HG03469 (cell line): ENCODE measurements at regions not wholly inside any gene's neighbourhood (a gene's known extent, or its start where the extent isn't known, plus 50 kb on each side); places are given as distances from the start of the nearest gene placed in this dataset.
"Not testable (repeated sequence)": the region's sequence is repeated elsewhere in the genome, so short reads cannot be mapped to it uniquely, and the experiment has no call there.

ENCODE experiments used
- ATAC-seq: cut with Tn5 transposase; IDR thresholded peaks from one replicate; pipeline ENCODE4 v1.9.1; 2021; ENCODE audit warnings: mild to moderate bottlenecking, moderate library complexity, moderate number of reproducible peaks; ENCODE audit not compliant: unreplicated experiment

GRCh38 chr7:108943048-108943447 is 373.4 kb downstream of the DNAJB9 start:
- not testable (repeated sequence) for ATAC-seq

DNA sequence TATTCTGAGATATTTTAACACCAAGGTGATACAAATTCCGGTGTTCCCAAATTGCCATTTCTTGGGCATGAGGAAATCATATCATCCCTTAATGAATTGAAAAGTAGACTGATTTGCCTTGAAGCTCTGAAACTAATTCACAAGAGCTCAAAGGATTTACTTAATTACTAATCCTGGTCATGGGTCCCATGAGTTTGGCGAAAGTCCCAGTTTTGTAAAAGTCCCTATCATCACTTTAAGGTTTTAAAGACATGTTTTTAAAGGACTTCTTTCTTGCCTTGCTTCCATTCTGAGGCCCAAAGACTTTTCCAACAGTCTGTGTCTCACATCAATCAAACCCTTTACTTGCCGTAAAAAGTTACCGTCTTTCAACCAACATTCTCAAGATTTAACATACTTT is 377.9 kb downstream of the DNAJB9 start:
- ATAC-seq = no peak

DNA sequence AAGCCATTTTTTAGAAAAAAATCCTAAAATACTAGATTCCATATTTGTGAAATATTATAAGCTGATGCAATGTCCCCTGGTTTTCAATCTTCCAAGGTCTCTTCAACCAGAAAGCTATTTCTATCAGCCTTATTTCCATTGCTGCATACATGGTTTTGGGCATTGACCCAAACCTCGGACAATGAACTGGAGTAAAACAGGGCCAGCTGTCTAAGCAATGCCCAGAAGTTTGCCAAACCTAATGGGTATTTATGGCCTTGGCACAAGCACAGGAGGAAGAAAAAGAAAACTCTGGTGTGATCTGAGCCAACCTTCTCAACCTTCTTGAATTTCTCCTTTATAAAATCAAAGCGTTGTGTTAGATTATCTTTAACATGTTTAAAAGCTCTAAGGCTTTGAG is 402.3 kb downstream of the DNAJB9 start:
- ATAC-seq = no peak

DNA sequence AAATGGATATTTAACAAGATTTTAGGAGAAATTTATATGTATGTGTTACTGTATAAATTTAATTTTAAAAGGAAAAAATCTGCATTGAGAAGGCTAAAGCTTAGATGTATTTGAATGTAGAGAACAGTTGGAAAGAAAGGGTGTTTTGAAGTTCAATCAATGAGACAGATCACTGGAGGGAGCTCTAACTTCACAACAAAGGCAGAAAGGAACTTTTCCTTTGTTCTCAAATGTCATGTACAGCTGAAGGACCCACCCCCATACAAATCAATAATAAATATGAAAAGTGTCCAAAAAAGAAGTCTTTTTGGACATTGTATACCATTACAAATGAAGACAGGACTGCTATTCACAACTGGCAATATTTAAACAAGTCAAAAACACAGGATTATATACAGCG is 403.4 kb downstream of the DNAJB9 start:
- no peak for ATAC-seq

DNA sequence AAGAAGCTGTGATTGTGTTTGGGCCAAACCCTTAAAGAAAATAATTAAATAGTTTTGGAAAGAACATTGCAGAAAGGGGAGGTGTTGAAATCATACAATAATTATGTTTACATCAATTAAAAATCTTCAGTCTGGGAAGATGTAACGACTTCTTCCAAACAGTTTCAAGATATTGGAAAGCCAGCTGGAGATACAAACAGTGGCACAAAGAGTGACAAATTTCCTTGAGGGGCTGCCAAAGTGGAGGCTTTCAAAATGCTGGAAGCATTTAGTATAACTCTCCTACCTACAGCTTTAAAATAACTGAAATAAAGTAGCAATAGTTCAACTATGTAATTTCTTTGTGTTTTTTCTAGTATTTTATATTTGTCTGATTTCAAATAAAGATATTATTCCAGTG is 405.0 kb downstream of the DNAJB9 start:
- ATAC-seq = no peak

GRCh38 chr7:108985037-108985436 is 415.4 kb downstream of the DNAJB9 start:
- ATAC-seq = no peak

DNA sequence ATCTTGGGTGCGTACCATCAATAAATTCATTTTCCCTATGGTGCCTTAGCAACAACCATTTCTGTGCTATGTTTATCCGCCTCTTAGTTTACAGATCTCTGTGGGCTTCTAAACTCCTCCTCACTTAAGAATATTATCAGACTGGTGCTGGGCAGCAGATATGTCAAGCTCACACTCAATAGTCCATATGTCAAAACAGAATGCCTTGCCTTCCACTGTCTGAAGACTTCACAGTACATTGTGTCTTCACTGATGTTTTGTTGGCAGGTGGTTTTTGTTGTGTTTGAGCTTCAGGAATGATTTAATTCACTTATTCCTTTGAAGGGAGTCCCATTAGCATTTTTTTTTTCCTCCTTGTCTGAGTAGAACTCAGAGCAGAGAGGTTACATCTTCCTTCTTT is 419.6 kb downstream of the DNAJB9 start:
- ATAC-seq = no peak

DNA sequence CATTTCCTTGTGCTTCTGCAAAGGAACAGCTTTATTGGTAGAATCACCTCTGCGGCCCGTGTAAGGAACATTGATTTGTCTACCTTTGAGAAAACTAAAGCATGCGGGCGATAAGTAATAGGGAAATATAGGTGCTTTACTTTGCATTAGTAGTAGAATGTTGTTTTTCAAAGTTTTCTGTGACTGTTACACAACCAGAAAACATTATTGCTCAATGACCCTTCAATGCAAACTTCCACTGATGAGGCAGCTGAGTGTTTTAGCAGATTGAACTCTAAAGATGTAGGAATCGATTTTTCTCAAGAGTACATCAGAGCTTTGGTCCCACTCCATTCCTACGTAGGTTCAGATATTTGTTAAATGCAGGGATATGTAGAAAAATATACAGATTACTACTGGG is 427.8 kb downstream of the DNAJB9 start:
- ATAC-seq = no peak

DNA sequence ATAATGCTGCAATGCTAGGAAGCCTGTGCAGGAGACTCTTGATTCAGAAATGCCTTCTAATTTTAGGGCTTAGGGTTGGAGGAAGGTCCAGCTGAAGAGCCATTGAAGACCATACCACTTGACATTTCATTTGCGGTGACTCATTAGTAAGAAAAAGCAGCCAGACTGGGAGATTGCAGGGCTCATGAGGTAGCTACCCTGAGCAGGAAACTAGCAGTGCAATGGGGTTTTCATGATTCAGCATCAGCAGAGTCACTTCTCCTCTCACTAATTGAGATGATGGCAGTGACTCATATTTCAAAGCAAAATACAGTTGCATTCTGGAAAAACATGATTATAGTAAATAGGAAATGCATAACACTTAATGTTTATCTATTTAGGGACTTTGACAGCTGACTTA is 434.1 kb downstream of the DNAJB9 start:
- no peak for ATAC-seq

GRCh38 chr7:109009636-109010035 is 440.0 kb downstream of the DNAJB9 start:
- no peak for ATAC-seq

DNA sequence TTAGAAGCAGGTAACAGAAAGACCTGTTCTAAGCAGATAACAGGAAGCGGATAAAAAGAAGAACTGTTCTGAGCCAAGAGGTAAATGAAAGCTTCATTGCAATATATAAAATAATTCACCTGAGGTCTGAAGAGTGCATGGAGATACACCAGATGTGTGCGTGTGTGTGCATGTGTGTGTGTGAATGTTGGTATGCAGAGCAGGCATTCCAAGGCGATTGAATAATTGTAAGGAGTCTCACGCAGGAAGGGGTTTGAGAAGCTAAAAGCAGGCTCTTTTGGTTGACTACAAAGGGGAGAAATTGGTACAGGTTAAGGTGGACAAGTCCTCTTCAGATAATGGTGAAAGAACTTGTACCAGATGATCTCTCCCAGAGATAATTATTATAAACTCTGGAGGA is 450.6 kb downstream of the DNAJB9 start:
- ATAC-seq = no peak

GRCh38 chr7:109021390-109021789 is 451.7 kb downstream of the DNAJB9 start:
- ATAC-seq = no peak

DNA sequence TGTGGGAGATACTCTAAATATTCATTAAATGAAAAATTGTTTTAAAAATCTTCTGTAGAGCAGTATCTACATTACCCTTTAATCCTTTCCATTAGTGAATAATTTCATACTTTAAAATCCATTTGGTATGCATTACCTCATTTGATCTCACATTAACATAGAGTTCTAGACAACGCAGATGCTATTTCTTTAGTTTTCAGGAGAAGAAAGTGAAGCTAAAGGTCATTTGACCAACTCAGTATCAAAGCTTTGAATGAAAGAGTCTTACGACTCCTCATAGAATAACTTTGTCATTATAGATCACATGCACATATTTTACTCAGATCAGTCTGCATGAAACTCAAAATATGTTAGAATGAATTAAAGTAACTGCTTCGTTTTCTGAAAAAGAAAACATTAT is 460.2 kb downstream of the DNAJB9 start:
- no peak for ATAC-seq

GRCh38 chr7:109044691-109045090 is 475.0 kb downstream of the DNAJB9 start:
- ATAC-seq = no peak

- no peak for ATAC-seq
These were observed 479.7 kb downstream of the DNAJB9 start for GRCh38 chr7:109049366-109049765.

GRCh38 chr7:109059089-109059488 is 489.4 kb downstream of the DNAJB9 start:
- ATAC-seq = no peak

DNA sequence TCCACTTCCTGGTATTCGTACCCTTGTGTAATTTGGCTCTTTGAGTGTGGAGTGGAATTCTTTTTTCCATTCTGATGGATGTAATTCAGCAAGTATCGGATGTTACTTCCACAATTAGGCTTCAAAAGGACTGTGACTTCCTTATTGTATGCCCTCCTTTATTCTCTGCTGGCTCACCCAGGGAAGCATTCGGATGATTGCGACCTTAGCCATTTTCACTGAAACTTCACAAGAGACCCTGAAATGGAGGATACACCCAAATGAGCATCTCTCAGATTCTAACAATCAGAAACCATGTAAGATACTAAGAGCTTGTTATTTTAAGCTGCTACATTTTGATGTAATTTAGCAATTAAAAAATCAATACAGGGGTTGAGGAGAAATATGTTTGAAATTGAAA is 493.1 kb downstream of the DNAJB9 start:
- no peak for ATAC-seq

- no peak for ATAC-seq
These were observed 503.9 kb downstream of the DNAJB9 start for GRCh38 chr7:109073543-109073942.

DNA sequence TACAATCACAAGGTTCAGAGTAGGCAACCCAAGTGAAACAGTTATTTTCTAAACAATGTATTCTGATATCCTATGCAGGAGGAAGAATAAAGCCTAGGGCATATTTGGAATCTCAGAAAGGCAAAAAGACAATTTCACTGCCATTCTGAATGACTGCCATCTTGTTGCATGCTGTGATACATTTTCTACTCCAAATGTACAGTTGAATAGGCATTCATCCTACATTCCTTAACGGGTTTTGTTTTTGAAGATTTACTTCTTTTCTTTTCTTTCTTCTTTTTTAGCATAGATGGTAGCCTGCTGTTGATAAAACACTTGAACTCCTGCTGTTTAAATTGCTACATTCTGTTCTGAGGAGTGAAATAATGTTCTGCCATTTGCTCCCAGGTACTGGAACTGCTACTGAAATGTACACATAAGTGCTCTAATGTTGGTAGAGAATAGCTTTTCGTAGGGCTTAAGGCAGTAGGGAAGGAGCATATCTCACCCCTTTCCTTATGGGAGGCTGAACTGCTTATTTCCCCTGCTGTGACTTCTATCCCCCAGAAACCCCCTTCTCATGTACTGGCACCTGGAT is 506.8 kb downstream of the DNAJB9 start:
- ATAC-seq = no peak

GRCh38 chr7:109091042-109091441 is 521.4 kb downstream of the DNAJB9 start:
- no peak for ATAC-seq

- ATAC-seq = no peak
These were observed 522.6 kb downstream of the DNAJB9 start for GRCh38 chr7:109092268-109092667.

- no peak for ATAC-seq
These were observed 531.7 kb downstream of the DNAJB9 start for GRCh38 chr7:109101332-109101731.

GRCh38 chr7:109109558-109109957 is 539.9 kb downstream of the DNAJB9 start:
- no peak for ATAC-seq

GRCh38 chr7:109111086-109111485 is 541.4 kb downstream of the DNAJB9 start:
- no peak for ATAC-seq
